Right atrium auricular region (tissue), 2 donors: ENCODE measurements at regions not wholly inside any gene's neighbourhood (a gene's known extent, or its start where the extent isn't known, plus 50 kb on each side); places are given as distances from the start of the nearest gene placed in this dataset.

Source experiments
- DNase-seq: peaks from one replicate; pipeline ENCODE4 v3.0.0-alpha.2; 2019; ENCODE audit warnings: low spot score
- H3K27ac ChIP-seq, 2 donors: fragments of 200-600 bp; sonication (generic); 1 replicate in 1 of 2; 2 replicates in 1 of 2; pipeline ENCODE4 v1.5.1; 2016 to 2019
- H3K27me3 ChIP-seq, 2 donors: fragments of 200-600 bp; sonication (generic); one replicate each; pipeline versions ENCODE4 v1.5.1 to v1.6.0; 2017 to 2019
- H3K36me3 ChIP-seq: fragments of 200-600 bp; sonication (generic); one replicate; pipeline ENCODE4 v1.5.1; 2016
- H3K4me1 ChIP-seq, 2 donors: fragments of 200-600 bp; sonication (generic); one replicate each; pipeline versions ENCODE4 v1.5.1 to v1.6.0; 2017 to 2019
- H3K4me3 ChIP-seq, 2 donors: fragments of 200-600 bp; sonication (generic); 1 replicate in 1 of 2; 2 replicates in 1 of 2; pipeline ENCODE4 v1.5.1; 2017 to 2019; ENCODE audit warnings: mild to moderate bottlenecking in 1 of 2, moderate library complexity in 1 of 2
- H3K9me3 ChIP-seq, 2 donors: fragments of 200-600 bp; sonication (generic); one replicate each; pipeline ENCODE4 v1.5.1; 2019
- TF ChIP-seq, protein P1 (sequence below), 2 donors: fragments of 200-600 bp; sonication (generic); IDR thresholded peaks; one replicate each; pipeline ENCODE4 v1.5.1; 2019; ENCODE audit warnings: antibody characterized with exemption in 2 of 2

DNA sequence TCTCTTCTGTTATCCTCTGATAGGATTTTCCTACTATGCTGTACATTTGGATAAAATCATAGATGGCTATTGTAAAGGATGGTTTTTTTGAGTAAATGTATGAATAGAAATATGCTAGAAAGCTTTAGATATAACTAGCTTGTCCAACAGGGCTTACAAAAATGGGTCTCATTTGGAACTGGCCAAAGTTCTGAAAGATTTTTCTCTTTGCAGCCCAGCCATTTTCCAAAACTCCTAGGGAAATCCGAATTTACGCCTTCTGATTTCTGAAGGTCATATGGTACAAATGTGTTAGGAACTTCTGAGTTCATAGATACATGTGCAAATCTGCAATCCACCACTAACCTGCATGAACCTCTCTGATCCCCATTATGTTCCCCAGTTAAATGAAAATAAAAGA lies 603.9 kb upstream of the C9orf72 start:
- no peak overlapping the region for H3K27ac ChIP-seq
- H3K9me3 ChIP-seq: no peaks in the 10 kb centered on the region
- DNase-seq: no peak
- no peaks in the 10 kb centered on the region for H3K36me3 ChIP-seq
- no peak overlapping the region for H3K4me3 ChIP-seq
- no peaks in the 10 kb centered on the region for H3K27me3 ChIP-seq
- TF ChIP-seq, protein P1, sequence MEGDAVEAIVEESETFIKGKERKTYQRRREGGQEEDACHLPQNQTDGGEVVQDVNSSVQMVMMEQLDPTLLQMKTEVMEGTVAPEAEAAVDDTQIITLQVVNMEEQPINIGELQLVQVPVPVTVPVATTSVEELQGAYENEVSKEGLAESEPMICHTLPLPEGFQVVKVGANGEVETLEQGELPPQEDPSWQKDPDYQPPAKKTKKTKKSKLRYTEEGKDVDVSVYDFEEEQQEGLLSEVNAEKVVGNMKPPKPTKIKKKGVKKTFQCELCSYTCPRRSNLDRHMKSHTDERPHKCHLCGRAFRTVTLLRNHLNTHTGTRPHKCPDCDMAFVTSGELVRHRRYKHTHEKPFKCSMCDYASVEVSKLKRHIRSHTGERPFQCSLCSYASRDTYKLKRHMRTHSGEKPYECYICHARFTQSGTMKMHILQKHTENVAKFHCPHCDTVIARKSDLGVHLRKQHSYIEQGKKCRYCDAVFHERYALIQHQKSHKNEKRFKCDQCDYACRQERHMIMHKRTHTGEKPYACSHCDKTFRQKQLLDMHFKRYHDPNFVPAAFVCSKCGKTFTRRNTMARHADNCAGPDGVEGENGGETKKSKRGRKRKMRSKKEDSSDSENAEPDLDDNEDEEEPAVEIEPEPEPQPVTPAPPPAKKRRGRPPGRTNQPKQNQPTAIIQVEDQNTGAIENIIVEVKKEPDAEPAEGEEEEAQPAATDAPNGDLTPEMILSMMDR (IDR thresholded peaks at IDR 0.05): no peak
- H3K4me1 ChIP-seq: no peaks in the 10 kb centered on the region

DNA sequence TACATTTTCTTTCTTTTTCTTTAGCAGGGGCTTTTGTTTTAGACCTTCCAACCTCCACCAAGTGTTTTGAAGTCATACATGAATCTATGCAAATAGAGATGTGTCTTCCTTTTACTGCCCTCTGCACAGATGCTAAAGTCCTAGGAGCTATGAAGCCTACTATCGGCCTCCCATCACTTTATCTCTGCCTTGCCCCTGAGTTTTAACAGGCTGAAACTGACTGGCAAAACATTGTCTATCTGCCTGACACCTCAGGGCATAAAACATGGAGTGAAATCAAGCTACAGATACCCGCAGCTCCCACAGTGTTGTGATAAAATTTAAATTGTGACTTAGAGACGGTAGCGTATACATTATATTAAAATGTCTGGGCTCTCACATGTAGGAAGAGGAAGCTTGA lies 604.6 kb upstream of the C9orf72 start:
- no peaks in the 10 kb centered on the region for H3K9me3 ChIP-seq
- H3K27me3 ChIP-seq: no peaks in the 10 kb centered on the region
- H3K4me1 ChIP-seq: no peaks in the 10 kb centered on the region
- TF ChIP-seq, protein P1 (IDR thresholded peaks at IDR 0.05): no peak
- no peak for DNase-seq
- H3K27ac ChIP-seq: no peak overlapping the region
- H3K36me3 ChIP-seq: no peaks in the 10 kb centered on the region
- H3K4me3 ChIP-seq: no peak overlapping the region

DNA sequence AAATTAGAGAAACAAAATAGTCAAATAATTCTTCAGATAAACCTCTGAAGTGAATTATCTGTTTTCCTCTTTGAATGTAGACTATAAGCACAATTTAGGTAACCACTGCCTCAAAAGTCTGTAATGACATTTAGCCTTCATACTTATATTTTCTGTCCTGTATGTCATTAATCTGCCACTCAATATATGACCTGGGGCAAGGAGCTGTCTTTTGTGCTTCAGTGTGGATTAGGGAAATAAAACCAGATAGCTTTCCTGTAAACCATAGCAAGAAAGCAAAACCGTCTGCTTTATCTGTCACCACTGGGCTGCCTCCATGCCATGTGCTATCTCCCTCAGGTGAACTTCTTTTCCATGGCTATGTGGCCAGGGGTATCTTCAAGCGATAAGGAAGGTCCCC lies 606.6 kb upstream of the C9orf72 start:
- Histone ChIP-seq H3K36me3 (no peaks in the 10 kb centered on the region), H3K27me3 (no peaks in the 10 kb centered on the region), H3K9me3 (no peaks in the 10 kb centered on the region), H3K4me3 (no peak overlapping the region), H3K27ac (no peak overlapping the region), H3K4me1 (no peaks in the 10 kb centered on the region)
- DNase-seq: no peak
- TF ChIP-seq, protein P1 (IDR thresholded peaks at IDR 0.05): no peak

DNA sequence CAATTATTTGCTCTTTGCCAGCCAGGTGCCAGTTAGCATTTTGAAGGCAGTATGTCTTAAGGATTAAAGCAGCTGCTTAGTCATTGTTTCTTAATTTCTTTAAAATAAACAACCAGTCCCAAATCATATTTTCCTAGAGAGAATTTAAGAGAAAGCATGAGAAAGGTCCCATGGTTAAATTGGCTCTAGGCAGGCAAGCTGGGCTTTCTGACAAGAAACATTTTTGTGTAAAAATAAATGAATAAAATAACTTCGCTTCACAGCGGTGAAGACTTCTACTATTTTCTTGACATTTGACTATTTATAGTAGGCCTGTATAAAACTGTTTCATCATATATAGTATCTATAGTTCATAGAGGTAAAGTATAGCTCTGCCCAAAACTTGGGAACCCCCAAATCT lies 617.7 kb upstream of the C9orf72 start:
- no peak overlapping the region for H3K27ac ChIP-seq
- H3K4me1 ChIP-seq: no peaks in the 10 kb centered on the region
- H3K27me3 ChIP-seq: no peaks in the 10 kb centered on the region
- no peaks in the 10 kb centered on the region for H3K9me3 ChIP-seq
- TF ChIP-seq, protein P1 (IDR thresholded peaks at IDR 0.05): no peak
- H3K4me3 ChIP-seq: no peak overlapping the region
- H3K36me3 ChIP-seq: no peaks in the 10 kb centered on the region
- DNase-seq: no peak

DNA sequence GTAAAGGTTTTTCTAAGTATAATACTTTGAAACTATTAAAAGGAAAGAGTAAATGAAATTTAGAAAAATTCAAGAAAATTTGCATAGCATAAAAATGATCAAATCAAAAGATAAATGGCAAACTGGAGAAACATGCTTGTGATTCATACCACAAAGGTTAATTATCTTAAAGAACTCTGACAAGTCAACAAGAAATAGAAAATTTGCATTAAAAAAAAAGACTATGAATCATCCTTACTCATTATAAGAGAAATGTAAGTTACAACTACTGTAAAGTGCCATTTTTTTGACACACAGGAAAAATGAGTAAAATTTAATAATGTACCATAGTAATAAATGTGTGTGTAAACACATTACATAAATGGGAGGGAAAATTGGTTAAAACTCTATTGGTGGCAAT lies 624.4 kb upstream of the C9orf72 start:
- TF ChIP-seq, protein P1 (IDR thresholded peaks at IDR 0.05): no peak

DNA sequence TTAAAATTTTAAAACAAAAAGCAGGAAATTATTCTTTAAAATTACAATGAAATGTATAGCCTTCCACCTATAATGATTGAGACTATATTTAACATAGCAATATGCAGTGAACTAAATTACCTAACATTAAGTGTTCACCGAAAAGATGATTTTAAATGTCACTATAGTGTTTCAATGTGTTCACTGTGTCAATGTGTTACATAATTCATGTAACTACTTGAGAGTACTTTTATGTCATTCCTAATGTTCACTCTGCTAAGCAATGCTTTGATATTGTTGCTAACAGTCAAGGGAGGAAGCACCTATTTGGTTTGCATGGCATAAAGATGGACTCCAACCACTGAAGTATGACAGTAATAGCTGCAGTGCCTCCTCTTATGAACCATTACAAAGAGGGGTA lies 629.8 kb upstream of the C9orf72 start:
- Histone ChIP-seq H3K9me3 (no peaks in the 10 kb centered on the region), H3K4me3 (no peak overlapping the region), H3K4me1 (no peaks in the 10 kb centered on the region), H3K27ac (no peak overlapping the region), H3K27me3 (no peaks in the 10 kb centered on the region), H3K36me3 (no peaks in the 10 kb centered on the region)
- DNase-seq: no peak
- TF ChIP-seq, protein P1 (IDR thresholded peaks at IDR 0.05): no peak

More for the DNA sequence above, 624.4 kb upstream of the C9orf72 start:
- Histone ChIP-seq H3K9me3 (no peaks in the 10 kb centered on the region), H3K4me1 (no peaks in the 10 kb centered on the region), H3K4me3 (no peak overlapping the region), H3K27me3 (no peaks in the 10 kb centered on the region), H3K27ac (no peak overlapping the region), H3K36me3 (no peaks in the 10 kb centered on the region)
- DNase-seq: no peak
